ENCODE measurements at regions not wholly inside any gene's neighbourhood (a gene's known extent, or its start where the extent isn't known, plus 50 kb on each side); places are given as distances from the start of the nearest gene placed in this dataset.
"Not testable (repeated sequence)": the region's sequence is repeated elsewhere in the genome, so short reads cannot be mapped to it uniquely, and the experiment has no call there.

- no peak for DNase-seq
These were observed 403.2 kb upstream of the MYT1L start for GRCh38 chr2:2734308-2734707.

GRCh38 chr2:2733818-2734217 is 402.7 kb upstream of the MYT1L start:
- DNase-seq, result no peak

- DNase-seq, result no peak
These were observed 401.4 kb upstream of the MYT1L start for GRCh38 chr2:2732331-2733119.

- DNase-seq, result no peak
These were observed 400.8 kb upstream of the MYT1L start for GRCh38 chr2:2731816-2732284.

GRCh38 chr2:2731101-2731815 is 400.2 kb upstream of the MYT1L start:
- DNase-seq, result no peak

GRCh38 chr2:2730301-2730833 is 399.3 kb upstream of the MYT1L start:
- DNase-seq, result no peak

- no peak for DNase-seq
These were observed 398.2 kb upstream of the MYT1L start for GRCh38 chr2:2729246-2729645.

GRCh38 chr2:2728635-2729034 is 397.6 kb upstream of the MYT1L start:
- no peak for DNase-seq

- no peak for DNase-seq
These were observed 396.9 kb upstream of the MYT1L start for GRCh38 chr2:2727876-2728511.

GRCh38 chr2:2726163-2726562 is 395.1 kb upstream of the MYT1L start:
- no peak for DNase-seq

GRCh38 chr2:2723064-2723463 is 392.0 kb upstream of the MYT1L start:
- no peak for DNase-seq

GRCh38 chr2:2721296-2721835 is 390.3 kb upstream of the MYT1L start:
- no peak for DNase-seq

GRCh38 chr2:2720806-2721205 is 389.7 kb upstream of the MYT1L start:
- not testable (repeated sequence) for DNase-seq

GRCh38 chr2:2720351-2720750 is 389.3 kb upstream of the MYT1L start:
- no peak for DNase-seq

- no peak for DNase-seq
These were observed 388.7 kb upstream of the MYT1L start for GRCh38 chr2:2719781-2720180.

GRCh38 chr2:2719015-2719414 is 387.9 kb upstream of the MYT1L start:
- no peak for DNase-seq

GRCh38 chr2:2717406-2717805 is 386.3 kb upstream of the MYT1L start:
- no peak for DNase-seq

- DNase-seq, result no peak
These were observed 385.7 kb upstream of the MYT1L start for GRCh38 chr2:2716771-2717170.

GRCh38 chr2:2715036-2715818 is 384.2 kb upstream of the MYT1L start:
- DNase-seq, result no peak

- no peak for DNase-seq
These were observed 383.3 kb upstream of the MYT1L start for GRCh38 chr2:2714408-2714807.

- no peak for DNase-seq
These were observed 378.3 kb upstream of the MYT1L start for GRCh38 chr2:2709431-2709770.
